HepG2 (cell line): ENCODE measurements at regions not wholly inside any gene's neighbourhood (a gene's known extent, or its start where the extent isn't known, plus 50 kb on each side); places are given as distances from the start of the nearest gene placed in this dataset.

Source experiments
- CHCHD3 ChIP-seq: sonication (generic); formaldehyde crosslinking; IDR thresholded peaks from 2 replicates; pipeline ENCODE4 v1.8.0; 2022; ENCODE audit warnings: mild to moderate bottlenecking, missing genetic modification reagents, moderate library complexity
- FOXA3 ChIP-seq: IDR thresholded peaks from 2 replicates; pipeline ENCODE4 v1.6.1; 2016; ENCODE audit warnings: missing genetic modification reagents, missing compliant biosample characterization
- HDAC1 ChIP-seq: sonication (generic); formaldehyde crosslinking; IDR thresholded peaks from 2 replicates; pipeline ENCODE4 v1.5.1; 2020; ENCODE audit warnings: mild to moderate bottlenecking, missing genetic modification reagents
- HNRNPK ChIP-seq: fragments of 200-400 bp; formaldehyde crosslinking; IDR thresholded peaks from 2 replicates; pipeline ENCODE4 v1.6.1; 2018; ENCODE audit warnings: low read length, low read depth, moderate library complexity, mild to moderate bottlenecking; ENCODE audit not compliant: poor library complexity, severe bottlenecking
- HOXA3 ChIP-seq: sonication (generic); formaldehyde crosslinking; IDR thresholded peaks from 2 replicates; pipeline ENCODE4 v1.5.0; 2020; ENCODE audit warnings: missing genetic modification reagents
- KDM5B ChIP-seq: sonication (generic); formaldehyde crosslinking; IDR thresholded peaks from 2 replicates; pipeline ENCODE4 v1.4.0; 2020; ENCODE audit warnings: missing genetic modification reagents, mild to moderate bottlenecking, borderline replicate concordance
- NR2F2 ChIP-seq: IDR thresholded peaks from 2 replicates; pipeline ENCODE4 v1.6.1; 2012; ENCODE audit warnings: low read depth, inconsistent platforms, borderline replicate concordance
- PCBP1 ChIP-seq: fragments of 200-400 bp; formaldehyde crosslinking; IDR thresholded peaks from 2 replicates; pipeline ENCODE4 v1.6.1; 2017; ENCODE audit warnings: mild to moderate bottlenecking, low read depth, low read length, borderline replicate concordance
- PITX1 ChIP-seq: sonication (generic); formaldehyde crosslinking; IDR thresholded peaks from 2 replicates; pipeline ENCODE4 v1.5.1; 2020; ENCODE audit warnings: mild to moderate bottlenecking, missing genetic modification reagents
- RBFOX2 ChIP-seq: fragments of 200-400 bp; formaldehyde crosslinking; IDR thresholded peaks from 2 replicates; pipeline ENCODE4 v1.6.1; 2017; ENCODE audit warnings: low read depth, mild to moderate bottlenecking, low read length
- RCOR2 ChIP-seq: IDR thresholded peaks from 2 replicates; pipeline ENCODE4 v1.6.1; 2016; ENCODE audit warnings: missing biosample characterization, missing genetic modification reagents
- SIN3B ChIP-seq: fragments of 150-350 bp; IDR thresholded peaks from 2 replicates; pipeline ENCODE4 v1.6.1; 2014; ENCODE audit warnings: low read length
- ZFP1 ChIP-seq: IDR thresholded peaks from 2 replicates; pipeline ENCODE4 v1.6.1; 2016
- ZMYM4 ChIP-seq: sonication (generic); formaldehyde crosslinking; IDR thresholded peaks from 2 replicates; pipeline ENCODE4 v1.8.1; 2023; ENCODE audit warnings: mild to moderate bottlenecking, missing genetic modification reagents
- ZNF274 ChIP-seq: sonication (generic); formaldehyde crosslinking; IDR thresholded peaks from 2 replicates; pipeline ENCODE4 v1.5.1; 2020; ENCODE audit warnings: mild to moderate bottlenecking, missing genetic modification reagents
- ZNF33A ChIP-seq: sonication (generic); formaldehyde crosslinking; IDR thresholded peaks from 2 replicates; pipeline ENCODE4 v1.5.1; 2020; ENCODE audit warnings: missing genetic modification reagents, mild to moderate bottlenecking, moderate library complexity, borderline replicate concordance
- TF ChIP-seq, protein P1 (sequence below): sonication (generic); formaldehyde crosslinking; IDR thresholded peaks from 2 replicates; pipeline ENCODE4 v1.8.0; 2022; ENCODE audit warnings: mild to moderate bottlenecking, missing genetic modification reagents
- TF ChIP-seq, protein P2 (sequence below): fragments of 450-650 bp; IDR thresholded peaks from 2 replicates; pipeline ENCODE4 v1.6.1; 2017
- TF ChIP-seq, protein P3 (sequence below): IDR thresholded peaks from 2 replicates; pipeline ENCODE4 v1.6.1; 2016; ENCODE audit warnings: missing compliant biosample characterization, missing genetic modification reagents, borderline replicate concordance
- TF ChIP-seq, protein P4 (sequence below): sonication (generic); formaldehyde crosslinking; IDR thresholded peaks from 2 replicates; pipeline ENCODE4 v1.5.0; 2020; ENCODE audit warnings: mild to moderate bottlenecking, missing genetic modification reagents, borderline replicate concordance
- TF ChIP-seq, protein P5 (sequence below): sonication (generic); formaldehyde crosslinking; IDR thresholded peaks from 2 replicates; pipeline ENCODE4 v1.5.1; 2020; ENCODE audit warnings: mild to moderate bottlenecking, moderate library complexity, missing genetic modification reagents

DNA sequence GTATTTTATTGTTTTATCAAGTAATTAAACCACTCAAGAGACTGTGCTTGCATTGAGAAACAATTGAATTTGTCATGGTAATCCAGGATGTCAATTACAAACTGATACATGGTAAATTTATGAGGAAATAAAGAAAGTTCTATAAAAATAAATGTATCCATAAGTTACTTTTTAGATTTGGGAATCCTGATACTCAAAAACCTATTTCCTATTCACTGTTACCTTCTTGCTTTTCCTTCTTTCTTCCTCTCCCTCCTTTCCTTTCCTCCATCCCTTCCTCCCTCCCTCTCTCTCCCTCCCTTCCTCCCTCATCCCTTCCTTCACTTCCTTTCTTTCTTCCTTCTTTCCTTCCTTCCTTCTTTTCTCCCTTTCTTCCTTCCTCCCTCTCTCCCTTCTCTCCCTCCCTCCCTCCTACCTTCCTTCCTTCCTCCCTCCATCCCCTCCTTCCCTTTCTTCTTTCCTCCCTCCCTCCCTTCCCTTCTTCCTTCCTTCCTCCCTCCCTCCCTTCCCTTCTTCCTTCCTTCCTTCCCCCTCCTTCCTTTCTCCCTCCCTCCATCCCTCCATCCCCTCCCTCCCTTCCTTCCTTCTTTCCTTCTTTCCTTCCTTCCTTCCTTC lies 1299.1 kb upstream of the ZEB2 start (continued):
- TF ChIP-seq PCBP1 (peak; percentile 90; the same call in 1 of the 2 replicates), FOXA3 (CRISPR knock-in tag) (no peak), RBFOX2 (no peak), KDM5B (CRISPR knock-in tag) (no peak), ZNF274 (no peak), ZMYM4 (no peak), RCOR2 (CRISPR knock-in tag) (no peak), HDAC1 (CRISPR knock-in tag) (no peak), ZNF33A (CRISPR knock-in tag) (no peak), ZFP1 (no peak), HOXA3 (no peak), CHCHD3 (CRISPR knock-in tag) (no peak), SIN3B (no peak), NR2F2 (no peak), HNRNPK (peak; percentile 91), PITX1 (no peak)
- TF ChIP-seq, protein P1, sequence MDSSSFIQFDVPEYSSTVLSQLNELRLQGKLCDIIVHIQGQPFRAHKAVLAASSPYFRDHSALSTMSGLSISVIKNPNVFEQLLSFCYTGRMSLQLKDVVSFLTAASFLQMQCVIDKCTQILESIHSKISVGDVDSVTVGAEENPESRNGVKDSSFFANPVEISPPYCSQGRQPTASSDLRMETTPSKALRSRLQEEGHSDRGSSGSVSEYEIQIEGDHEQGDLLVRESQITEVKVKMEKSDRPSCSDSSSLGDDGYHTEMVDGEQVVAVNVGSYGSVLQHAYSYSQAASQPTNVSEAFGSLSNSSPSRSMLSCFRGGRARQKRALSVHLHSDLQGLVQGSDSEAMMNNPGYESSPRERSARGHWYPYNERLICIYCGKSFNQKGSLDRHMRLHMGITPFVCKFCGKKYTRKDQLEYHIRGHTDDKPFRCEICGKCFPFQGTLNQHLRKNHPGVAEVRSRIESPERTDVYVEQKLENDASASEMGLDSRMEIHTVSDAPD (CRISPR knock-in tag) = no peak
- TF ChIP-seq, protein P2, sequence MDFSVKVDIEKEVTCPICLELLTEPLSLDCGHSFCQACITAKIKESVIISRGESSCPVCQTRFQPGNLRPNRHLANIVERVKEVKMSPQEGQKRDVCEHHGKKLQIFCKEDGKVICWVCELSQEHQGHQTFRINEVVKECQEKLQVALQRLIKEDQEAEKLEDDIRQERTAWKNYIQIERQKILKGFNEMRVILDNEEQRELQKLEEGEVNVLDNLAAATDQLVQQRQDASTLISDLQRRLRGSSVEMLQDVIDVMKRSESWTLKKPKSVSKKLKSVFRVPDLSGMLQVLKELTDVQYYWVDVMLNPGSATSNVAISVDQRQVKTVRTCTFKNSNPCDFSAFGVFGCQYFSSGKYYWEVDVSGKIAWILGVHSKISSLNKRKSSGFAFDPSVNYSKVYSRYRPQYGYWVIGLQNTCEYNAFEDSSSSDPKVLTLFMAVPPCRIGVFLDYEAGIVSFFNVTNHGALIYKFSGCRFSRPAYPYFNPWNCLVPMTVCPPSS = no peak
- TF ChIP-seq, protein P3, sequence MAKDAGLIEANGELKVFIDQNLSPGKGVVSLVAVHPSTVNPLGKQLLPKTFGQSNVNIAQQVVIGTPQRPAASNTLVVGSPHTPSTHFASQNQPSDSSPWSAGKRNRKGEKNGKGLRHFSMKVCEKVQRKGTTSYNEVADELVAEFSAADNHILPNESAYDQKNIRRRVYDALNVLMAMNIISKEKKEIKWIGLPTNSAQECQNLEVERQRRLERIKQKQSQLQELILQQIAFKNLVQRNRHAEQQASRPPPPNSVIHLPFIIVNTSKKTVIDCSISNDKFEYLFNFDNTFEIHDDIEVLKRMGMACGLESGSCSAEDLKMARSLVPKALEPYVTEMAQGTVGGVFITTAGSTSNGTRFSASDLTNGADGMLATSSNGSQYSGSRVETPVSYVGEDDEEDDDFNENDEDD (CRISPR knock-in tag) = no peak
- TF ChIP-seq, protein P4, sequence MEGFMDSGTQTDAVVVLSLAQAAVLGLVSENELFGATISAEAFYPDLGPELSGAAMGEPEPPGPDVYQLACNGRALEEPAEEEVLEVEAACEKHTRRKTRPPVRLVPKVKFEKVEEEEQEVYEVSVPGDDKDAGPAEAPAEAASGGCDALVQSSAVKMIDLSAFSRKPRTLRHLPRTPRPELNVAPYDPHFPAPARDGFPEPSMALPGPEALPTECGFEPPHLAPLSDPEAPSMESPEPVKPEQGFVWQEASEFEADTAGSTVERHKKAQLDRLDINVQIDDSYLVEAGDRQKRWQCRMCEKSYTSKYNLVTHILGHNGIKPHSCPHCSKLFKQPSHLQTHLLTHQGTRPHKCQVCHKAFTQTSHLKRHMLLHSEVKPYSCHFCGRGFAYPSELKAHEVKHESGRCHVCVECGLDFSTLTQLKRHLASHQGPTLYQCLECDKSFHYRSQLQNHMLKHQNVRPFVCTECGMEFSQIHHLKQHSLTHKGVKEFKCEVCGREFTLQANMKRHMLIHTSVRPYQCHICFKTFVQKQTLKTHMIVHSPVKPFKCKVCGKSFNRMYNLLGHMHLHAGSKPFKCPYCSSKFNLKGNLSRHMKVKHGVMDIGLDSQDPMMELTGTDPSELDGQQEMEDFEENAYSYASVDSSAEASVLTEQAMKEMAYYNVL (CRISPR knock-in tag) = 0 out of 2 replicates have a peak, but pooled peaks have one; percentile 36
- TF ChIP-seq, protein P5, sequence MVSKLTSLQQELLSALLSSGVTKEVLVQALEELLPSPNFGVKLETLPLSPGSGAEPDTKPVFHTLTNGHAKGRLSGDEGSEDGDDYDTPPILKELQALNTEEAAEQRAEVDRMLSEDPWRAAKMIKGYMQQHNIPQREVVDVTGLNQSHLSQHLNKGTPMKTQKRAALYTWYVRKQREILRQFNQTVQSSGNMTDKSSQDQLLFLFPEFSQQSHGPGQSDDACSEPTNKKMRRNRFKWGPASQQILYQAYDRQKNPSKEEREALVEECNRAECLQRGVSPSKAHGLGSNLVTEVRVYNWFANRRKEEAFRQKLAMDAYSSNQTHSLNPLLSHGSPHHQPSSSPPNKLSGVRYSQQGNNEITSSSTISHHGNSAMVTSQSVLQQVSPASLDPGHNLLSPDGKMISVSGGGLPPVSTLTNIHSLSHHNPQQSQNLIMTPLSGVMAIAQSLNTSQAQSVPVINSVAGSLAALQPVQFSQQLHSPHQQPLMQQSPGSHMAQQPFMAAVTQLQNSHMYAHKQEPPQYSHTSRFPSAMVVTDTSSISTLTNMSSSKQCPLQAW = no peak
